HL-60 (cell line): ENCODE measurements at regions not wholly inside any gene's neighbourhood (a gene's known extent, or its start where the extent isn't known, plus 50 kb on each side); places are given as distances from the start of the nearest gene placed in this dataset.

Experiments used
- DNase-seq, 2 experiments: peaks; one replicate each; pipeline ENCODE4 v3.0.0-alpha.2; 2010 to 2020; ENCODE audit warnings: low read depth in 1 of 2, low spot score in 1 of 2
- H3K27ac ChIP-seq: fragments of 250-450 bp; sonication (Bioruptor Pico); replicated peaks from 2 replicates; pipeline ENCODE4 v1.5.1; 2020; ENCODE audit warnings: mild to moderate bottlenecking, moderate library complexity
- H3K27me3 ChIP-seq: fragments of 250-450 bp; sonication (Bioruptor Pico); 2 replicates; pipeline ENCODE4 v1.5.1; 2021; ENCODE audit warnings: mild to moderate bottlenecking, moderate library complexity; ENCODE audit not compliant: insufficient read depth, poor library complexity, severe bottlenecking
- H3K4me3 ChIP-seq: replicated peaks from 2 replicates; pipeline ENCODE4 v1.5.1; 2011; ENCODE audit warnings: mild to moderate bottlenecking, control low read depth, low read length; ENCODE audit not compliant: insufficient read depth
- CTCF ChIP-seq: IDR thresholded peaks from one replicate; pipeline ENCODE4 v1.5.1; 2011; ENCODE audit warnings: low read length, control low read depth, inconsistent platforms; ENCODE audit not compliant: insufficient read depth
- GABPA ChIP-seq: IDR thresholded peaks from 2 replicates; pipeline ENCODE4 v1.6.1; 2012; ENCODE audit warnings: low read depth
- POLR2AphosphoS5 ChIP-seq: IDR thresholded peaks from 2 replicates; pipeline ENCODE4 v1.6.1; 2012; ENCODE audit warnings: low read depth
- REST ChIP-seq: IDR thresholded peaks from 2 replicates; pipeline ENCODE4 v1.6.1; 2012; ENCODE audit warnings: low read depth; ENCODE audit not compliant: insufficient replicate concordance
- SPI1 ChIP-seq: IDR thresholded peaks from 2 replicates; pipeline ENCODE4 v1.6.1; 2012; ENCODE audit warnings: low read depth, mild to moderate bottlenecking, borderline replicate concordance

DNA sequence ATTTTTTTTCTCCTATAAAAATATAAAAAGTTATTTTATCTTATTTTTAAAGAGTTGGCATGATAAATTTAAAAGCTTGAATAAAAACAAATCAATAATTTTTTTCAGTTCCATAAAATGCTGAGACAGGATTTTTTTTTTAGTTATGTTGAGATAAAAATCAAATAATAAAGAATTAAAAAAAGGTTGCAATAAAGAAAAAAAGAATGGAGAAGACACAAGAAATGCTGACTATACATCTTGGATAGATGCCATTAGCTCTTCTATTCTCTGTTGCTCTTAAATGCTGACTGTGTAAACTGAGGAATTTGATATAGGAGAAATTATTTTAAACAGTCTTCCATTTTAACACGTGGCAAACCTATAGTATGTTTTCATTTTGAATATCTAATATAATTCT, 2298.5 kb downstream of the MRPL39 start:
- H3K4me3 ChIP-seq, result no peak overlapping the region
- H3K27ac ChIP-seq, result no peak overlapping the region
- H3K27me3 ChIP-seq, result no peaks in the 10 kb centered on the region
- no peak for DNase-seq
- no peak for TF ChIP-seq POLR2AphosphoS5
- TF ChIP-seq CTCF, result no peak
- TF ChIP-seq GABPA, result no peak
- TF ChIP-seq SPI1, result no peak
- no peak for TF ChIP-seq REST

- no peak for TF ChIP-seq CTCF
- TF ChIP-seq REST, result no peak
- no peak for TF ChIP-seq GABPA
- TF ChIP-seq POLR2AphosphoS5, result no peak
- no peak for TF ChIP-seq SPI1
- no peak overlapping the region for H3K27ac ChIP-seq
- no peak overlapping the region for H3K4me3 ChIP-seq
- no peak for DNase-seq
- H3K27me3 ChIP-seq, result no peaks in the 10 kb centered on the region
Measured at GRCh38 chr21:23307065-23307464, 2300.2 kb downstream of the MRPL39 start.

- no peak overlapping the region for H3K4me3 ChIP-seq
- no peak for DNase-seq
- TF ChIP-seq GABPA, result no peak
- TF ChIP-seq CTCF, result no peak
- no peak for TF ChIP-seq REST
- no peak for TF ChIP-seq SPI1
- TF ChIP-seq POLR2AphosphoS5, result no peak
- H3K27ac ChIP-seq, result no peak overlapping the region
- H3K27me3 ChIP-seq, result no peaks in the 10 kb centered on the region
Measured at GRCh38 chr21:23292292-23292691, 2294.1 kb downstream of the NCAM2 start.
